Inflammatory macrophage treated with lipopolysaccharide for 1 hour (primary cell): ENCODE measurements at regions not wholly inside any gene's neighbourhood (a gene's known extent, or its start where the extent isn't known, plus 50 kb on each side); places are given as distances from the start of the nearest gene placed in this dataset.

Experiments
- DNase-seq, 2 donors: peaks; one replicate each; pipeline ENCODE4 v3.0.0-alpha.2; 2020 to 2022

GRCh38 chr5:68490406-68490805 is 274.9 kb downstream of the PIK3R1 start:
- DNase-seq, result no peak

DNA sequence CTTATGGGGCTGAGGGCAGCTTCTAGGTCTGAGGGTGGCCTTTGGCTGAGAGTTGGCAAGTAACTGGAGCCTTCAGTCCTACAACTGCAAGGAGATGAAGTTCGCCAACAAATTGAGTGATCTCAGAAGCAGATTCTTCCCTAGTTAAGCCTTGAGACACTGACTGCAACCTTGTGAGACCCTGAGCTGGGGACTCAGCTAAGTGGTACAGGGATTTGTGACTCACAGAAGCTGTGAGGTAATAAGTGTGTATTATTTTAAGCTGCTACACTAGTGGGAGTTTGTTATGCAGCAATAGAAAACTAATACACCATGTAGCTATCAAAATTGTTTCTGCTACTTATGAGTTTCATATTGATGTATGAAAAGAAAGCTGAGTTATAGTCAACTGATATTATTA is 279.2 kb downstream of the PIK3R1 start:
- no peak for DNase-seq

GRCh38 chr5:68499987-68500386 is 284.4 kb downstream of the PIK3R1 start:
- no peak for DNase-seq

GRCh38 chr5:68500813-68501212 is 285.3 kb downstream of the PIK3R1 start:
- DNase-seq, result no peak

- DNase-seq, result no peak
Observed at GRCh38 chr5:68502531-68502930, 287.0 kb downstream of the PIK3R1 start.

DNA sequence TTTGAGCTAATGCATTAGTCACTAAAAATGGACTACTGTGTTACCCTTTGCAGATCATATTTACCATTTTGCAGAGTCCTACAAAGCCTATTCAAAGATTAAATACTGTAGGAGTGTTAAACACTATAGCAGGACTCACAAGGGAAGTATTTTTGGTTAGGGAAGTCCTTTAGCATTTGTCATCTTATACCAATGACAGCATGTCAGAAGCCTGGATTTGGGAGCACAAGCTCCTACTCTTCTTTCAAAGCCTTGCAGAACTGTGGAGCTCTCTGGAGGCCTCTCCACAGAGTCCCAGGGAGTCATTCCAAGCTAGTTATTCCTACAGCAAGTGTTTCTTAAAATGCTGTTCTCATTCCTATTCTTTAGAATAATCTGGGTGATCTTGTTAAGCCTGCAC is 288.8 kb downstream of the PIK3R1 start:
- no peak for DNase-seq

- DNase-seq, result no peak
Observed at GRCh38 chr5:68505917-68506860, 290.6 kb downstream of the PIK3R1 start.

GRCh38 chr5:68515514-68515913 is 300.0 kb downstream of the PIK3R1 start:
- DNase-seq, result no peak

GRCh38 chr5:68518286-68518685 is 302.7 kb downstream of the PIK3R1 start:
- no peak for DNase-seq

GRCh38 chr5:68519143-68519542 is 303.6 kb downstream of the PIK3R1 start:
- DNase-seq, result peak; percentile 23 to 51

GRCh38 chr5:68521776-68522175 is 306.2 kb downstream of the PIK3R1 start:
- no peak for DNase-seq

GRCh38 chr5:68522863-68523262 is 307.3 kb downstream of the PIK3R1 start:
- no peak for DNase-seq

DNA sequence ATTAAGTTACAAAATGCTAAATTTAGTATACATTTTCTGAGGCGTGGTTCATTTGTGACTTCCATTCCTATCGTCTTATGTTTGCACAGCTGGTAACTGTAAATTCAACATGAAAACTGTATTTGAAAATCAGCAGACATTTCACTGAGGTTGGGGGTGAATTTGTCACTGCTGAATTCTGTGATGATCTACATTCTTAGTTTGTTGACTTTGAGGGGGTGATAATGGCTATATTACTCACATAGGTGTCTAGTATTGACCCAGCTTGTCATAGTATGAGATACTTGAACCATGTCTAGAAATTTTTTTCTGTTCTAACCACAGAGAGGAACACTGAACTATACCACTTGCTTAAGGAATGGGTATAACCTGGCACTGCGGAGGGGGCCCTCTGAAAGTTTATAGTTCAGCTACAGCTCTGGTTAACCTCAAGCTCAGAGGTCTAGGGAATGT is 313.3 kb downstream of the PIK3R1 start:
- DNase-seq, result no peak

- no peak for DNase-seq
Observed at GRCh38 chr5:68529581-68529980, 314.0 kb downstream of the PIK3R1 start.

DNA sequence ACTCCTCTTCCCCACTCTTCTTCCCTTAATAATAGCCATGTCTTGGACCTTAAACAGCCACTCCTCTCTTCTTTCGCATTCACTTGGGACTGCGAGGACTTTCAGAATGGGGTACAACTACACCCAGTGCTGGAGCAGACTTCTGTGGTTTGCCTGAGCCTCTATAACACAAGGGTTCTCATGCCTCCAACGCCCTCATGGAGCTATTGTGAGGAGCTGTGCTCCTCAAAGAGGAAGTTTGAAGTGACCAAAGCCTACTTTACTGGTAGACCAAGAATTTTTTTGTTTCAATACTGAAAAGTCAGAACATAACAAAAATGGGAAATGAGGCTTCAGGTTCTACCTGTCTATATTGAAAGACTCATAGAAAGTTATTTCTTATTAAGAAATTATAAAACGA is 316.4 kb downstream of the PIK3R1 start:
- DNase-seq, result peak; percentile 8 to 18

- peak in 1 of 2 donors; percentile 7 for DNase-seq
Observed at GRCh38 chr5:68533051-68533450, 317.5 kb downstream of the PIK3R1 start.

DNA sequence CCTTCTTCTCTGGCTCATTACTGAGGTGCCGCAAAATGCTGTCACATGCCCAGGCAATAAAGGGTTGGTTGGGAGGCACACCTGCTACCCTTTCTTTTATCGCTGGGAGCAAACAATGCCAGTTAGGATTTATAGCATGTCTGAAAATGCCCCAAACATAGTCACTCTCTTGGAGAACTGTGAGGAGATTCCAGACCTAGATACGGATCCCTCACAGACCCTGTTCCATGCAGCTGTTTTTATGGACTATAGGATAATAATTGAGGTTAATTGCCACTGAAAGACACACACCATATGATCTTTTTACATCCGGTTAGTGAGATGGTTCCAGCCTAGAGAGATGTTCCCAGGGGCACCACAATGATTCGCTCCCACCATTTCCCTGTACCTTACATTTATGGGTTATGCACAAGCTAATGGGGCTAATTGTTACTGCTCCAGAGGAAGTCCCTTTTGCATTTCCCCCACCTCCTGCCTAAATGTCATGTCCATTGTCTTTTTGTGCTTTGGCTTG is 318.1 kb downstream of the PIK3R1 start:
- no peak for DNase-seq

DNA sequence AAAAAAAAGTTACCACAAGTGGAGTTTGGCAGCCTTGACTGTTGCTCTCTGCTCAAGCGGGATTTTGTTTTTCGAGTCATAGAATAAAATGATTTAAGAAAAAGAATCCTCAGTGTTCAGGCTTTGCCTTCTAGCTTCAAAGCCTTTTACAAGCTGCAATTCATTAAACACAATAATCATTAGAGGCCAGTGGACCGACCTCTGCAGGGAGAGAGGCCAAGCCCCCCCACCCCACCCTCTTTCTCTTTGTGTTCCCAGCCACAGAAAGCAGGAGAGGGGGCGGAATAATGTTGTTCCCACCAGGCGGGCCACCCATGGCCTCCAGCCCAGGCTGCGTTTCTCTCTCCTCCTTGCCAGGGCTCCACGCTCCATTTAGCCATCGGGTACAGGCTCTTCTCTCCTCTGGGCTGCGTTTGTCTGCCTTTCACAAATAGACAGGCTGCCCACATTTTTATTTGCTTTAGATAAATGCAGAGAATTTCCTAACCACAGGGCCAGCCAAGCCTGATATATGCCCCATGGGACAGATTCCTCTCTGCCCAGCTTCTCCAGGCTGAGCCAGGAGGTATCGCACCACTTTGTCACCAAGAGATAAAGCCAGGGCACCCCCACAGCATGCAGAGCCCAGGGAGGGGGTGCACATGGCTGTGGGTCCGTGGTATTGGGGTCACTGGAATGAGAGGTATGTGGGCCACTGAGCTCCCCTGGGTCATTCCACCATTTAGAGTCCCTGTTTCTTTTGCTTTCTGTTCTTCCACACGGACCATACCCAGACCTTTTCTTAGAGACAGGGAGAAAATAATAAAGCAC is 318.8 kb downstream of the PIK3R1 start:
- no peak for DNase-seq

DNA sequence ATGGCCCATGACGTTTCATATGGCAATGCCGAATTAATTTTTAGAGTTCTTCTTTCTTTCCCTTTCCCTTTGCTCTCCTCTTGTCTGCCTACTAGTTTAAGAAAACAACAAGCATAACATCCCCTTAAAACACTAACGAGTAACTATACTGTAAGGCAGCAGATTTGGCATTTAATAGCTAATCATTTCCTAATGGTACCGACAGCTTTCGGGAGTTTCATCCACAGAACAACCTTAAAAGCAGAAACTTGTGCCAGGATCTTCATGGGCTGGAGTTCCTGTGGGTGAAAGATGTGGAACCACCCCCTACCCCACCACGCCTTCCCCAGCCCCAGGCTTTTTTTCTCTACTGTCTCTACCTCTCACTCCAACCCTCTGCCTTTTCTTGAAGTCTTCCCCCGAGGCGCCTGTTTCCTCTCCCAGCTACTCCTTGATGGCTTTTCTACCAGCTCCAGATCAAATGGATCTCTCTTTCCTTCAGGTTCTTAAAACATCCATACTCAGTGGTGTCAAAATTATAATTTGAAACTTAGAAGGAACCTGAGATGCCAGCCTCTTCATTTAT is 319.5 kb downstream of the PIK3R1 start:
- DNase-seq, result no peak

- DNase-seq, result no peak
Observed at GRCh38 chr5:68538814-68539420, 323.4 kb downstream of the PIK3R1 start.

DNA sequence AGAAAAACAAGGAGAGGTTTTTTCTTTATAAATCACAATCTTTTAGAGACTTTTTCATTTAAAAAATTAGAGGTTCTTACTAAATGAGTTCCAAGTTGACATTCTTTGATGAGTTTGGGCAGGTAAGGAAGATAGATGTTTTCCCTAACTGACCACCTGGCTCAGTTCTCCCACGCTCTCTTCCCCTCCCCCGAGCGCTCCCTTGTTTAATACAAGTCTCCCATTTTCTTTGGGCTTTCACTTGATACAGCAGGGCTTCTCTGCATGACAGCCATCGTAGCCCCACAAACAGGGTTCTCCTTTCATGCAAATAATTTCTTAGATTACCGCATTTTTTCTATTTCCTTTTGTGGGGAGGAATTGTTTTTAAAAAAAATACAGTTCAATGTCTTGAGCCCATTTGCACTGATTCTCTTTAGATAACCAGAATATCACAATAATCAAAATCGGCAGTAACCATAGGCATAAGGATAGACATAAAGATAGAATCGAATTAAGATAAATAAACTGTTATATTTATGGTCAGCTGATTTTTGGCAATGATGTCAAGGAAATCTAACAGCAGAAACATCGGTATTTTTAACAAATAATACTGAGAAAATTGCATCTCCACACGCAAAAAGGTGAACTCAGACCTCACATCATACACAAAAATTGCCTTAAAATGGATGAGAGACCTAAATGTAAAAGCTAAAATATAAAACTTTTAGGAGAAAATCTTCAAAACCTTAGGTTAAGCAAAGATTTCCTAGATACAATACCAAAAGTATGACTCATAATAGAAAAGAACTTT is 325.4 kb downstream of the PIK3R1 start:
- no peak for DNase-seq

DNA sequence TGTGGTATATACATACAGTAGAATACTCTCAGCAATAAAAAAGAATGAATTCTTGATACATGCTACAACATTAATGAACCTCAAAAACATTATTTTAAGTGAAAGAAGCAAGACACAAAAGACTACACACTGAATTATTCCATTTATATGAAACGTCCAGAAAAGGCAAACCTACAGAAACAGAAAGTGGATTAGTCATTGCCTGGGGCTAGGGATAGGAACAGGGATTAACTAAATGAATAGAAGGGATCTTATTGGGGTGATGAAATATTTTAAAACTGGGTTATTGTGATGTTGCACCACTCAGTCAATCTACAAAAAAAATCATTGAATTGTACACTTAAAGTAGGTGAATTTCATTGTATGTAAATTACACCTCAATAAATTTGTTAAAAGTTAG is 326.7 kb downstream of the PIK3R1 start:
- DNase-seq, result no peak
